CD4-positive, alpha-beta T cell (primary cell): ENCODE measurements at regions not wholly inside any gene's neighbourhood (a gene's known extent, or its start where the extent isn't known, plus 50 kb on each side); places are given as distances from the start of the nearest gene placed in this dataset.

Experiments
- ATAC-seq: fragments of 200-7000 bp; cut with Tn5 transposase; one replicate; pipeline ENCODE4 v1.10.0; 2022; ENCODE audit warnings: mild to moderate bottlenecking; ENCODE audit not compliant: poor library complexity
- CTCF ChIA-PET: fragments of 350-600 bp; sonication (Branson Sonifier 250); formaldehyde crosslinking; loops from one replicate; lab custom pipeline; 2021; ENCODE audit warnings: antibody characterized with exemption, inconsistent platforms; lab: Charles Lee
- POLR2A ChIA-PET: fragments of 350-600 bp; sonication (Branson Sonifier 250); formaldehyde crosslinking; loops from one replicate; lab custom pipeline; 2021; ENCODE audit warnings: antibody characterized with exemption, inconsistent platforms; lab: Charles Lee
- DNase-seq, 14 experiments: peaks; one replicate each; pipeline ENCODE4 v3.0.0-alpha.2; 2013 to 2020; ENCODE audit warnings: mixed read lengths in 2 of 14
- H3K27ac ChIP-seq, 2 donors: one replicate each; pipeline versions ENCODE4 v1.5.1 to v1.7.0; 2013; ENCODE audit warnings: low read length in 2 of 2, low read depth in 1 of 2, mild to moderate bottlenecking in 1 of 2
- H3K27me3 ChIP-seq, 2 experiments: 1 replicate in 1 of 2; 2 replicates in 1 of 2; pipeline versions ENCODE4 v1.6.1 to v1.7.0; 2013; ENCODE audit warnings: low read length in 2 of 2, control low read depth in 1 of 2, mild to moderate bottlenecking in 1 of 2, moderate library complexity in 1 of 2; ENCODE audit not compliant: insufficient read depth in 2 of 2, control insufficient read depth in 1 of 2
- H3K36me3 ChIP-seq: one replicate; pipeline ENCODE4 v1.6.1; 2013; ENCODE audit warnings: low read length, control low read depth; ENCODE audit not compliant: insufficient read depth
- H3K4me1 ChIP-seq: one replicate; pipeline ENCODE4 v1.6.1; 2013; ENCODE audit warnings: low read length, control low read depth; ENCODE audit not compliant: insufficient read depth
- H3K4me3 ChIP-seq: one replicate; pipeline ENCODE4 v1.5.1; 2013; ENCODE audit warnings: mild to moderate bottlenecking, low read length, moderate library complexity
- H3K9me3 ChIP-seq, 2 experiments: 1 replicate in 1 of 2; 2 replicates in 1 of 2; pipeline versions ENCODE4 v1.6.1 to v1.7.0; 2013; ENCODE audit warnings: low read length in 2 of 2, mild to moderate bottlenecking in 2 of 2, control low read depth in 1 of 2, moderate library complexity in 1 of 2; ENCODE audit not compliant: control insufficient read depth in 1 of 2, insufficient read depth in 1 of 2
- H3K27ac Mint-ChIP-seq: one replicate; pipeline ENCODE4 v1.8.0; 2020; ENCODE audit warnings: mixed read lengths
- H3K27me3 Mint-ChIP-seq: one replicate; pipeline ENCODE4 v1.8.0; 2021; ENCODE audit warnings: mixed read lengths
- H3K36me3 Mint-ChIP-seq: one replicate; pipeline ENCODE4 v1.8.0; 2021; ENCODE audit warnings: low read depth, mixed read lengths
- H3K4me1 Mint-ChIP-seq: one replicate; pipeline ENCODE4 v1.8.0; 2021; ENCODE audit warnings: low read depth, mixed read lengths
- H3K4me3 Mint-ChIP-seq: one replicate; pipeline ENCODE4 v1.8.0; 2020; ENCODE audit warnings: mild to moderate bottlenecking, mixed read lengths
- H3K9me3 Mint-ChIP-seq: one replicate; pipeline ENCODE4 v1.8.0; 2020; ENCODE audit warnings: mixed read lengths
- intact Hi-C, 2 experiments: fragments of 100-400 bp; cut with DNase I in 1 of 2; cut with micrococcal nuclease in 1 of 2; formaldehyde crosslinking; loops; one replicate each; pipeline versions ENCODE4 v1.15.1 to v1.9.0; 2023 to 2025; cut with DNase I, micrococcal nuclease
- TF ChIP-seq, protein P1 (sequence below): fragments of 200-600 bp; IDR thresholded peaks from one replicate; pipeline ENCODE4 v1.8.0; 2022; ENCODE audit warnings: antibody characterized with exemption, mild to moderate bottlenecking

GRCh38 chr6:134732763-134733162 is 217.1 kb downstream of the ALDH8A1 start:
- no peaks in the 10 kb centered on the region for H3K36me3 ChIP-seq
- no peaks in the 10 kb centered on the region for H3K36me3 Mint-ChIP-seq
- intact Hi-C loops, result no loop called here
- ChIA-PET POLR2A (no interaction called here), CTCF (no interaction called here)
- DNase-seq, result no peak
- TF ChIP-seq, protein P1, sequence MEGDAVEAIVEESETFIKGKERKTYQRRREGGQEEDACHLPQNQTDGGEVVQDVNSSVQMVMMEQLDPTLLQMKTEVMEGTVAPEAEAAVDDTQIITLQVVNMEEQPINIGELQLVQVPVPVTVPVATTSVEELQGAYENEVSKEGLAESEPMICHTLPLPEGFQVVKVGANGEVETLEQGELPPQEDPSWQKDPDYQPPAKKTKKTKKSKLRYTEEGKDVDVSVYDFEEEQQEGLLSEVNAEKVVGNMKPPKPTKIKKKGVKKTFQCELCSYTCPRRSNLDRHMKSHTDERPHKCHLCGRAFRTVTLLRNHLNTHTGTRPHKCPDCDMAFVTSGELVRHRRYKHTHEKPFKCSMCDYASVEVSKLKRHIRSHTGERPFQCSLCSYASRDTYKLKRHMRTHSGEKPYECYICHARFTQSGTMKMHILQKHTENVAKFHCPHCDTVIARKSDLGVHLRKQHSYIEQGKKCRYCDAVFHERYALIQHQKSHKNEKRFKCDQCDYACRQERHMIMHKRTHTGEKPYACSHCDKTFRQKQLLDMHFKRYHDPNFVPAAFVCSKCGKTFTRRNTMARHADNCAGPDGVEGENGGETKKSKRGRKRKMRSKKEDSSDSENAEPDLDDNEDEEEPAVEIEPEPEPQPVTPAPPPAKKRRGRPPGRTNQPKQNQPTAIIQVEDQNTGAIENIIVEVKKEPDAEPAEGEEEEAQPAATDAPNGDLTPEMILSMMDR, result no peak
- ATAC-seq, result no peak
- H3K4me1 ChIP-seq, result no peaks in the 10 kb centered on the region
- H3K27me3 ChIP-seq, result no peaks in the 10 kb centered on the region
- no peaks in the 10 kb centered on the region for H3K9me3 ChIP-seq
- H3K27ac ChIP-seq, result no peak overlapping the region
- no peaks in the 10 kb centered on the region for H3K4me1 Mint-ChIP-seq
- H3K4me3 ChIP-seq, result no peak overlapping the region
- no peak overlapping the region for H3K4me3 Mint-ChIP-seq
- peaks cover 15% of the 10 kb centered on the region for H3K27me3 Mint-ChIP-seq
- no peaks in the 10 kb centered on the region for H3K9me3 Mint-ChIP-seq
- H3K27ac Mint-ChIP-seq, result no peak overlapping the region

DNA sequence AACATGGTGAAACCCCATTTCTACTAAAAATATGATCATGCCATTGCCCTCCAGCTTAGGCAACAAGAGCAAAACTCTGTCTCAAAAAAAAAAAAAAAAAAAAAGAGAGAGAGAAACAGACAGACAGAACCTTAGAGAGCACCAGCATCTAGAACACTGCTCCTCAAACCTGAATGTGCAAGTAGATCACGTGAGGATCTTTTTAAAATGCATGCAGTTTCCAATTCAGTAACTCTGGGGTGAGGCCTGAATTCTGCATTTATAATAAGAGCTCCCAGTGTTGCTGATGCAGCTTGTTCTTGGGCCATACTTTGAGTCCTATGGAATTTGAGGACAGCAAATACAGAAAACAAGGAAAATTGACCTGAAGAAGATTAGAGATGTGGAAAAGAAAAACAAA is 218.3 kb downstream of the ALDH8A1 start:
- no peak overlapping the region for H3K4me3 ChIP-seq
- Mint-ChIP-seq H3K4me3 (no peak overlapping the region), H3K36me3 (no peaks in the 10 kb centered on the region), H3K27me3 (peaks cover 17% of the 10 kb centered on the region), H3K9me3 (no peaks in the 10 kb centered on the region), H3K27ac (no peak overlapping the region), H3K4me1 (no peaks in the 10 kb centered on the region)
- intact Hi-C loops, result no loop called here
- no peaks in the 10 kb centered on the region for H3K27me3 ChIP-seq
- H3K27ac ChIP-seq, result no peak overlapping the region
- ChIA-PET POLR2A (no interaction called here), CTCF (interaction anchor here (0.6 kb wide), 1 partner anchor 1446 kb away, joined by 3 read pairs; no protein-coding TSS in a partner anchor)
- H3K9me3 ChIP-seq, result no peaks in the 10 kb centered on the region
- H3K4me1 ChIP-seq, result no peaks in the 10 kb centered on the region
- H3K36me3 ChIP-seq, result no peaks in the 10 kb centered on the region
- TF ChIP-seq, protein P1, result no peak
- DNase-seq (no peak), ATAC-seq (no peak)

DNA sequence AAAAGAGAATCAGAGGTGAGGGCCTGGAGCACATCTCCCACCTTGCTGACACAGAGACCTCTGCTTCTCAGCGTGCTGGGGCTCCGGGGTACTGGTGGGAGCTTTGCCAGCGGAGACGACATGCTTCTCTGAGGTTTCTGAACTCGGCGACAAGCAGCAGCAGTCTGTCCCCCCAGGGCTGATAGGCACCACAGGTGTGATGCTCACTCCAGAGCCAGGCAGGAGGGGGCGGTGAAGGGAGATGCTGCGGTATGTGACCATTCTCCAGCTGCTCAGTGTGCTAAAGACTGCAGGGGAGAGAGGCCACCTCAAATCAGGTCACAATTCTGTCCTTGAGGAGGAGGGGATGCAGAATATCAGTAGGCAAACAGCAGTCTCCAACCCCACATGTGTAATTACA is 219.9 kb downstream of the ALDH8A1 start:
- DNase-seq (no peak), ATAC-seq (no peak)
- intact Hi-C loops, result no loop called here
- CTCF ChIA-PET, result no interaction called here
- Histone ChIP-seq H3K9me3 (no peaks in the 10 kb centered on the region), H3K4me3 (no peak overlapping the region), H3K36me3 (no peaks in the 10 kb centered on the region), H3K4me1 (no peaks in the 10 kb centered on the region), H3K27ac (no peak overlapping the region), H3K27me3 (no peaks in the 10 kb centered on the region)
- H3K4me1 Mint-ChIP-seq, result no peaks in the 10 kb centered on the region
- H3K36me3 Mint-ChIP-seq, result no peaks in the 10 kb centered on the region
- TF ChIP-seq, protein P1, result no peak
- POLR2A ChIA-PET, result no interaction called here
- H3K9me3 Mint-ChIP-seq, result no peaks in the 10 kb centered on the region
- peaks cover 30% of the 10 kb centered on the region for H3K27me3 Mint-ChIP-seq
- H3K27ac Mint-ChIP-seq, result no peak overlapping the region
- no peak overlapping the region for H3K4me3 Mint-ChIP-seq
